ENCODE measurements at regions not wholly inside any gene's neighbourhood (a gene's known extent, or its start where the extent isn't known, plus 50 kb on each side); places are given as distances from the start of the nearest gene placed in this dataset.
"Not testable (repeated sequence)": the region's sequence is repeated elsewhere in the genome, so short reads cannot be mapped to it uniquely, and the experiment has no call there.

- no peak for DNase-seq
These were observed 109.4 kb upstream of the HCRTR2 start for GRCh38 chr6:55064711-55065420.

GRCh38 chr6:55069132-55069781, 105.1 kb upstream of the HCRTR2 start:
- DNase-seq: peak; percentile 19

- DNase-seq: no peak
These were observed 92.3 kb upstream of the HCRTR2 start for GRCh38 chr6:55082021-55082420.

- not testable (repeated sequence) for DNase-seq
These were observed 86.3 kb upstream of the HCRTR2 start for GRCh38 chr6:55088011-55088410.

GRCh38 chr6:55088902-55089301, 85.4 kb upstream of the HCRTR2 start:
- DNase-seq: no peak

GRCh38 chr6:55089325-55089724, 85.0 kb upstream of the HCRTR2 start:
- no peak for DNase-seq

- DNase-seq: no peak
These were observed 73.6 kb upstream of the HCRTR2 start for GRCh38 chr6:55100686-55101085.

GRCh38 chr6:55101157-55101556, 73.2 kb upstream of the HCRTR2 start:
- DNase-seq: no peak

GRCh38 chr6:55108134-55109130, 65.9 kb upstream of the HCRTR2 start:
- DNase-seq: no peak

GRCh38 chr6:55117267-55117666, 57.0 kb upstream of the HCRTR2 start:
- no peak for DNase-seq

GRCh38 chr6:55124241-55124640, 50.1 kb upstream of the HCRTR2 start:
- DNase-seq: not testable (repeated sequence)
